Sigmoid colon (tissue), 6 donors: ENCODE measurements at regions not wholly inside any gene's neighbourhood (a gene's known extent, or its start where the extent isn't known, plus 50 kb on each side); places are given as distances from the start of the nearest gene placed in this dataset.
"Not testable (repeated sequence)": the region's sequence is repeated elsewhere in the genome, so short reads cannot be mapped to it uniquely, and the experiment has no call there.

Source experiments
- DNase-seq: peaks from one replicate; pipeline ENCODE4 v3.0.0-alpha.2; 2019
- H3K27ac ChIP-seq, 4 donors: fragments of 200-600 bp; sonication (generic); one replicate each; pipeline ENCODE4 v1.5.1; 2016 to 2019; ENCODE audit warnings: mild to moderate bottlenecking in 1 of 4
- H3K27me3 ChIP-seq, 3 donors: fragments of 200-600 bp; sonication (generic); one replicate each; pipeline ENCODE4 v1.5.1; 2019; ENCODE audit warnings: mild to moderate bottlenecking in 1 of 3
- H3K36me3 ChIP-seq, 4 donors: fragments of 200-600 bp; sonication (generic); one replicate each; pipeline ENCODE4 v1.5.1; 2016 to 2019
- H3K4me1 ChIP-seq, 4 donors: fragments of 200-600 bp; sonication (generic); one replicate each; pipeline ENCODE4 v1.5.1; 2017 to 2019
- H3K4me3 ChIP-seq, 4 donors: fragments of 200-600 bp; sonication (generic); one replicate each; pipeline ENCODE4 v1.5.1; 2017 to 2019; ENCODE audit warnings: mild to moderate bottlenecking in 2 of 4, moderate library complexity in 1 of 4
- H3K9me3 ChIP-seq, 4 donors: fragments of 200-600 bp in 3 of 4; sonication (generic) in 3 of 4; one replicate each; pipeline versions ENCODE4 v1.5.1 to v1.6.1; 2013 to 2019
- CTCF ChIP-seq, 4 experiments: fragments of 450-650 bp in 3 of 4; fragments of 200-600 bp in 1 of 4; IDR thresholded peaks; one replicate each; pipeline ENCODE4 v1.5.1; 2016 to 2019; ENCODE audit warnings: antibody characterized with exemption in 4 of 4, mild to moderate bottlenecking in 3 of 4, moderate library complexity in 2 of 4
- EP300 ChIP-seq, 4 donors: sonication (generic); formaldehyde crosslinking; IDR thresholded peaks; one replicate each; pipeline ENCODE4 v1.6.1; 2017; ENCODE audit warnings: antibody characterized with exemption in 4 of 4
- POLR2A ChIP-seq, 2 donors: fragments of 450-650 bp; IDR thresholded peaks; one replicate each; pipeline ENCODE4 v1.6.1; 2016; ENCODE audit warnings: antibody characterized with exemption in 2 of 2, mild to moderate bottlenecking in 2 of 2, moderate library complexity in 2 of 2
- POLR2AphosphoS5 ChIP-seq, 4 donors: sonication (generic); formaldehyde crosslinking; IDR thresholded peaks; one replicate each; pipeline ENCODE4 v1.6.1; 2017; ENCODE audit warnings: antibody characterized with exemption in 4 of 4
- WGBS, 2 donors: extraction: QIAGEN DNeasy Blood & Tissue Kit; methylation state at CpG; one replicate each; pipeline ENCODE4 v1.1.7; 2013; 5-methylcytosine and 5-hydroxymethylcytosine counted together
- intact Hi-C: fragments of 100-400 bp; cut with DNase I; formaldehyde crosslinking; loops from one replicate; pipeline ENCODE4 v1.15.1; 2023
- donor health status: healthy with polysubstance abuse.
- donor health status: healthy.

GRCh38 chr5:36796155-36796554 is 80.4 kb upstream of the NIPBL start:
- H3K27me3 ChIP-seq = no peaks in the 10 kb centered on the region
- no peaks in the 10 kb centered on the region for H3K4me1 ChIP-seq
- TF ChIP-seq POLR2AphosphoS5 (IDR thresholded peaks at IDR 0.05) (no peak), POLR2A (IDR thresholded peaks at IDR 0.05) (no peak), CTCF (IDR thresholded peaks at IDR 0.05) (no peak), EP300 (IDR thresholded peaks at IDR 0.05) (no peak)
- intact Hi-C loops = no loop called here
- no peaks in the 10 kb centered on the region for H3K9me3 ChIP-seq
- no peaks in the 10 kb centered on the region for H3K36me3 ChIP-seq
- WGBS, 2 donors = 58 to 64% methylated on average over 3 of the region's 3 CpGs
- H3K27ac ChIP-seq = no peak overlapping the region
- DNase-seq = no peak
- H3K4me3 ChIP-seq = no peak overlapping the region

GRCh38 chr5:36801523-36801922 is 75.0 kb upstream of the NIPBL start:
- H3K4me3 ChIP-seq = no peak overlapping the region
- no peaks in the 10 kb centered on the region for H3K9me3 ChIP-seq
- no peaks in the 10 kb centered on the region for H3K27me3 ChIP-seq
- no peak for DNase-seq
- no peak overlapping the region for H3K27ac ChIP-seq
- intact Hi-C loops = no loop called here
- H3K4me1 ChIP-seq = no peaks in the 10 kb centered on the region
- H3K36me3 ChIP-seq = no peaks in the 10 kb centered on the region
- TF ChIP-seq EP300 (IDR thresholded peaks at IDR 0.05) = no peak
- TF ChIP-seq CTCF (IDR thresholded peaks at IDR 0.05) = no peak
- no peak for TF ChIP-seq POLR2A (IDR thresholded peaks at IDR 0.05)
- no peak for TF ChIP-seq POLR2AphosphoS5 (IDR thresholded peaks at IDR 0.05)

DNA sequence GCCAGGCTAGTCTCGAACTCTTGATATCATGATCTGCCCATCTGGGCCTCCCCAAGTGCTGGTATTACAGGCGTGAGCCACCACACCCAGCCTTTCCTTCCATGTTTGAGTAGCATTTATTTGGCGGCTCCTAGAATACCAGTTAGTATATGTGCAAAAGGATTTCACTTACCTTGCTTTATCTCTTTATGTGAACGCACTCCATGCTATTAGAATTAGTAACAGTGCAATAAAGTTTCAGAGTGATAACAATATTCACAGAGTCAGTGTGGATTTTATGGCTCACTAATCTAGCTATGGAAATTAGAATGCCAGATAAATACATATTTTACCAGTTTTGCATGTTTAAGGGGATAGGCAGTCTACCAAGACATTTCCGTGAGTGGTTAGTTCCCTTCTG is 74.4 kb upstream of the NIPBL start:
- WGBS, 2 donors = 77 to 88% methylated on average over 5 of the region's 5 CpGs
- no peaks in the 10 kb centered on the region for H3K9me3 ChIP-seq
- DNase-seq = no peak
- no peaks in the 10 kb centered on the region for H3K36me3 ChIP-seq
- no peaks in the 10 kb centered on the region for H3K27me3 ChIP-seq
- TF ChIP-seq EP300 (IDR thresholded peaks at IDR 0.05) (no peak), POLR2AphosphoS5 (IDR thresholded peaks at IDR 0.05) (no peak), CTCF (IDR thresholded peaks at IDR 0.05) (no peak), POLR2A (IDR thresholded peaks at IDR 0.05) (no peak)
- H3K27ac ChIP-seq = no peak overlapping the region
- no peak overlapping the region for H3K4me3 ChIP-seq
- H3K4me1 ChIP-seq = no peaks in the 10 kb centered on the region
- intact Hi-C loops = no loop called here

- DNase-seq, intact Hi-C loops, H3K4me3 ChIP-seq, H3K27ac ChIP-seq, H3K9me3 ChIP-seq, H3K36me3 ChIP-seq, H3K4me1 ChIP-seq, H3K27me3 ChIP-seq: not testable (repeated sequence)
- WGBS, 2 donors = 92 to 94% methylated on average over 4 of the region's 4 CpGs
These were observed 63.3 kb upstream of the NIPBL start for GRCh38 chr5:36813249-36813648.

GRCh38 chr5:36815871-36816270 is 60.7 kb upstream of the NIPBL start:
- Histone ChIP-seq H3K27me3 (no peaks in the 10 kb centered on the region), H3K9me3 (no peaks in the 10 kb centered on the region), H3K4me3 (no peak overlapping the region), H3K4me1 (no peaks in the 10 kb centered on the region), H3K27ac (no peak overlapping the region), H3K36me3 (no peaks in the 10 kb centered on the region)
- no peak for DNase-seq
- WGBS, 2 donors = 53 to 76% methylated on average over 2 of the region's 2 CpGs
- TF ChIP-seq EP300 (IDR thresholded peaks at IDR 0.05) (no peak), POLR2A (IDR thresholded peaks at IDR 0.05) (no peak), POLR2AphosphoS5 (IDR thresholded peaks at IDR 0.05) (no peak), CTCF (IDR thresholded peaks at IDR 0.05) (no peak)
- intact Hi-C loops = no loop called here
